ENCODE measurements at regions not wholly inside any gene's neighbourhood (a gene's known extent, or its start where the extent isn't known, plus 50 kb on each side); places are given as distances from the start of the nearest gene placed in this dataset.

DNA sequence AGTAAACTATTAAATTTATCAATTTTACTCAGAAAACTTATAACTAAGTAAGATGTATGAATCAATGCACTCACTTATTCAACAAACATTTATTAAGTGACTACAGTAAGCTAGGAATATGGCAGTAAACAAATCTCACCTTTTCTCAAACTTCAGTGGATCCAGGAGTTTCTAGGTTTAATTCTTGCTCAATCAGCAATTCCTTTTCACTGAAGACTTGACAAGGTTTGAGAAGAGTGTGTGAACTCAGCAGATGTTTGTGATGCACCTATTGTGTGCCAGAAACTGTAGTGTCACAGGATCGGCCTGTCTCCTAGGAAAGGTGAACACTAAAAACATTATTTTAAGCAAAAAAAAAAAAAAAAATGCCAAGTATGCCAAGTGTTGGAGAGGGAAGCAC lies 167.8 kb downstream of the ALG10 start:
- DNase-seq (ENCODE audit: low read depth): no peak

DNA sequence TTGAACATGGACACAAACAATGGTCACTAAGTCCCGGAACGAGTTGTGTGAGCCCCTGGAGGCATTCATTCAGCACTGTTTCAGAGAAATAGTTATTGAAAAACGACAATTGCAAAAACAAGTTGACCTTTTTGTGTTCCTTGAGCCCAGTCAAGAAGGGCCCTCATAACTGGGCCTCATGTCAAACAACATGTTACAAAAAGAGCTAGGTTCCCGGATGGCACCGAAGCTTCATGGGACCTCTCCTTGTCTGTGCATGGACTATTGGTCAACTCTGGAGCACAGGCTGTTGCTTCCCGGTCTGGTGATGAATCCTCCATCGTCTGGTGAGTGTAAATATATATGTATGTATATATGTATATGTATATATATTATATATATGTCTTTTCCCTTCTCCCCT lies 176.6 kb downstream of the ALG10 start:
- no peak for DNase-seq (ENCODE audit: low read depth)

- no peak for DNase-seq (ENCODE audit: low read depth)
These were observed 181.7 kb downstream of the ALG10 start for GRCh38 chr12:34203866-34204620.

- DNase-seq (ENCODE audit: low read depth): no peak
These were observed 182.6 kb downstream of the ALG10 start for GRCh38 chr12:34204830-34205285.

DNA sequence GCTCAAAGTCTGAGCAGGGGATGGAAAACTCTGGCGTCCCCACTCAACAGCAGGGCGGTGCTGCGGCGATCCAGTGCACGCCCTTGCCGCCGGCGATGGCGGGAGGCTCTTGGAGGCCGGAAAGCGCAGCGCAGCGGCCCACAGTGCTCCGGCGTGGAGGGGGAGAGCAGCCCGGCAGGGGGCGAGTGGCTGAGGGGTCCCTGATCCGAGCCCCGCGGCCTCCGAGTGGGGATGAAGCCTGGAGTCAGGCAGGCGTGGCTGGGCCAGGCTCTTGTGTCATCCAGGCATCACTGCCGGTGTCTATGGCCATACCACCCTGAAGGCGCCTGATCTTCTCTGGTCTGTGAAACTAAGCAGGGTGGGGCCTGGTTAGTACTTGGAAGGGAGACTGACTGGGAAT lies 183.1 kb downstream of the ALG10 start:
- DNase-seq (ENCODE audit: low read depth): no peak

DNA sequence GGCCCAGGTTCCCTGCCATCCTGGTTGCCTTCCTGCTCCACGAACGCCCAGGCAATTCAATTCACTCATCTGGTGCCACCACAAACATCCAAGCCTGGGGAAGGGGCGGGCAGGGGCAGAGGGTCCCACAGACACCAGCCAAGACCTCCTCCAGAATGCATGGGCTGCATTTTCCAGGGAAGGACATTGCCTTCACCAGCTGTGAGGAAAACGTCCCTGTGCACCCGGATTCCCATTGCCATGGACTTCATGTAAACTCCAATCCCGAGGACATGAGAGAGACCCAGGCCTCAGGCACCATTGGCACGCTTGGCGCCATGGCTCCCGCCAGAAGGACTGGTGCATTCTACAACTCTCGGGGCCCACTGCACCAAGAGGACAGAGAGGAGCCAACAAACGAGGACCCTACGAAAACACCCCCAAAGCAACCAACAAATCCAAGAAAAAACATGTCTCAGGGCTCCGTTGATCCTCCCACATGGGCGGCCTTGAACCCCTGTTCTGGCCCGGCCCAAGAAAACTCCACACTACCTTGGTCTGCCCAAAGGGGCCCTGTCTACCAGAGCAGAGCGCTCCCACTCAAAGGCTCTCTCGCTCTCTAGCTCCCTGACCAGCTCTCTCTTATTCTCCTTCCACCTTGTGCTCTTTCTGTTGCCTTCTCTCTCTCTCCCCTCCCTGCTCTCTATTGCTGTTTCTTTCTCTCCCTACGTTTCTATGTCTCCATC lies 183.9 kb downstream of the ALG10 start:
- no peak for DNase-seq (ENCODE audit: low read depth)

- no peak for DNase-seq (ENCODE audit: low read depth)
These were observed 185.6 kb downstream of the ALG10 start for GRCh38 chr12:34207858-34208257.

DNA sequence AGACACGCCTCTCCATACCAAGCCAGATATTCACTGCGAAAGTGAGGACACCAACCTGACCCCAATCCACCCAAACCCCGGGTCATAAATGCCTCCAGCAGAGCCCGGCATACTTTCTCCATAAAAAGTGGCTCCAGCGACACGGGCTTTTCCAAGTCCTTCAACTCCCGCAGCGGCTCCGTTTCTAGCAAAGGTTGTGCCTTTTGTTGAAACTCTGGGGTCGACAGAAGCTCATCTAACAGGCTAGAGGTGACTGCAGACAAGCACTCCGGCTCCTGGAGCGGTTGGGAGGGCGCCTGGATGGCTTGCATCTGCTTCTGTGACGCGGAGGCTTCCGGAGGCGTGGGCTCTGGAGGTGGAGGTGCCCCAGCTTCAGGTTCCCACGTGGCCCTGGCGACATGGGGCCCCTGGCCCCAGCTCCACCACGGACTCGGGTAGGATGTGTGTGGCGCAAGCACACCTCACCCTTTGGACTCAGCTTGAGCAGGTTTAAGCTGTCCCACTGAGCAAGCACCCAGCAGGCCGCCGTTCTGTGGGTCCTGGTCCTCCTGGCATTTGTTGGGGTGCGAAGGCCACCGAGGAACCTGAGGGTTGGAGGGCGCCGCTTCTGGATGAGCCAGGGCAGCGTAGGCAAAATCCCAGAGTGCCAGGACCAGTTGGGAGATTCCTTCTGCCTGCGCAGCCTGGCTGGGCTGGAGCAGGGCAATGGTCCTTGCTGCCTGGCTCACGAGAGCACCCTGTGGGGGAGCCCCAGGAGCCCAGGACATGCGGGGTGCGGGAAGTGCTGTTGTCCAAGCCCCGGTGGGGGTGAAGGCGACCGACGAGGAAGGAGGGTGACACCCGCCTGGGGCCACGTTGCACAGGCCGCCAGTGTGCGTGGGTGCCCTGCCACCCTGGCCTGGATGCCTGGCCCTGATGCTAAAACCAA lies 186.3 kb downstream of the ALG10 start:
- no peak for DNase-seq (ENCODE audit: low read depth)

GRCh38 chr12:34209259-34209835 lies 187.1 kb downstream of the ALG10 start:
- no peak for DNase-seq (ENCODE audit: low read depth)

DNA sequence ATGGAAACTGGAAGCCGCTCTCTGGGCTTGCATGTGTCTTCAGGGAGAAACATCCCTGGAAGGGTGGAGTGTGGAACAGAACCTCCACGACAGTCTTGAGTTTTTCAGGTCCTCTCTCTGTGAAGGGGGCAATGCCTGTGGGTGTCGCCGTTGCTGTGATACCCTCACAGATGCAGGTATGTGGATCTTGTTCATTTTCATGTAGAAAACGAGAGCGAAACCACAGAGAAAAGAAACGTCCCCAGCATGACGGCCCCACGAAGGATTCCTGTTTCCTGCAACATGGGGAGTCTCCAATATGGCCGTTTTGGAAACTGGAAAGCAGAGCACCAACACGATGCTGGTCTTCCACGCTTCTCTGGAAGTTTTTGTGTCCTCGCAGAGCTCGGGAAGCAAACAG lies 187.9 kb downstream of the ALG10 start:
- no peak for DNase-seq (ENCODE audit: low read depth)

GRCh38 chr12:34210689-34211530 lies 188.6 kb downstream of the ALG10 start:
- no peak for DNase-seq (ENCODE audit: low read depth)

DNA sequence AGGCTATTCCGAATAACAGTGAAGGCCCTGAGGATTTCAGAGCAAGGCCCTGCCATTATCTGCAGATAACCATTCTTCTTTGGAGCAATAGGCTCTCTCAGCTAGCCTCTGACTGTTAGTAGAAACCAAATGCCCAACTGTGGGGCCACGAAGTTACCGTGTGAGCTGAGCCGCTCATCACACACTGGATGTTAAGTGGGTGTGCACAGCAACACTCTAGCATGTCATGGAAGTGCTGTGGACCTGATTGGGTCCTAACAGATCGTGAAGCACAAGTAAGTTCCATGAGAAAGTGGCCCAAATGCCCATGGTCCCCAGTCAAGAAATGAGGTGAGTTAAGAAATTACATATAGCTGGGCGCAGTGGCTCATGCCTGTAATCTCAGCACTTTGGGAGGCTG lies 190.4 kb downstream of the ALG10 start:
- no peak for DNase-seq (ENCODE audit: low read depth)

GRCh38 chr12:34214011-34214410 lies 191.7 kb downstream of the ALG10 start:
- DNase-seq (ENCODE audit: low read depth): no peak

- DNase-seq (ENCODE audit: low read depth): no peak
These were observed 193.1 kb downstream of the ALG10 start for GRCh38 chr12:34215213-34215892.

- DNase-seq (ENCODE audit: low read depth): no peak
These were observed 193.6 kb downstream of the ALG10 start for GRCh38 chr12:34215893-34216285.

GRCh38 chr12:34217660-34218059 lies 195.4 kb downstream of the ALG10 start:
- no peak for DNase-seq (ENCODE audit: low read depth)

GRCh38 chr12:34218193-34219045 lies 196.1 kb downstream of the ALG10 start:
- DNase-seq (ENCODE audit: low read depth): peak; percentile 58

GRCh38 chr12:34219046-34219770 lies 196.9 kb downstream of the ALG10 start:
- peak; percentile 10 for DNase-seq (ENCODE audit: low read depth)

All from LHCN-M2 (cell line).